ENCODE measurements at regions not wholly inside any gene's neighbourhood (a gene's known extent, or its start where the extent isn't known, plus 50 kb on each side); places are given as distances from the start of the nearest gene placed in this dataset.
"Not testable (repeated sequence)": the region's sequence is repeated elsewhere in the genome, so short reads cannot be mapped to it uniquely, and the experiment has no call there.

DNA sequence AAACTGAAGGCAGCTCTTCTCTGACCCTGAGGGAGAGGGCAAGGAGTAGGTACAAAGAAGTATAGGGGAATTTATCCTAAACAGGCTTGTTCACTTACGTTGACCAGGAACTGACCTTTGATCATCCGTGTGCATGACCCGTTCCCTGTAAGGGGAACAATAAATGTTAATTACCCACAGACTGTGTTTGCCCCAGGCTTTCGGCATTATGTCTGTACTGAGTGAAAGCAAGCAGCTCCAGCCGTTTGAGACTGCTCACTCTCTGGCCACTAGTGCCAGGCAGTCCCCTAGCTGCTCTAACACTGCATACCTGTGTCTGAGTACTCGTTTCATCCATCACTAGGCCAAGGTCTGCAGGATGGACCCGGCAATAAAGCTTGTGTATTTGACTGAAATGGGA, 1365.3 kb downstream of the NCAM2 start:
- ChIA-PET CTCF (no interaction called here), POLR2A (ENCODE audit: low non-redundant PET) (no interaction called here)
- H3K27ac ChIP-seq = no peak overlapping the region
- TF ChIP-seq CTCF (conservative IDR thresholded peaks at IDR 0.05; ENCODE audit: low read depth) = no peak
- DNase-seq (ENCODE audit: low spot score) = no peak

DNA sequence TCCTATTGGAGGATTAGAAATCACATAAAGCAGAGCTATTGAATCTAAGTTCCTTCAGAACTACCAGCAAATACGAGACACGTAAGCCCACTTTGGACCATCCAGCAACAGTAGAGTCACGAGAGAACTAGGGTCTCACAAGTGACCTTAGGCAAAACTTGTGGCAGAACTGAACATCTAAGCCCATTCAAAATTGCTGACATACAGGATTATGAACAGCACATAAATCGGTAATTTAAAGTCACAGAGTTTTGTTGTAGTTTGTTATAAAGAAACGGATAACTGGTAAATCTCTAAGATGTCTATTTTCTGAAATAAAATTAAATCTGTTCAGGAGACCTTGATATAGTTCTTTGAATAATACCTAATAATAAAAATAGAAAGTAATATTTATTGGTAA, 1366.0 kb downstream of the NCAM2 start:
- no peak for DNase-seq (ENCODE audit: low spot score)
- ChIA-PET POLR2A (ENCODE audit: low non-redundant PET) (no interaction called here), CTCF (no interaction called here)
- no peak overlapping the region for H3K27ac ChIP-seq
- TF ChIP-seq CTCF (conservative IDR thresholded peaks at IDR 0.05; ENCODE audit: low read depth) = no peak

DNA sequence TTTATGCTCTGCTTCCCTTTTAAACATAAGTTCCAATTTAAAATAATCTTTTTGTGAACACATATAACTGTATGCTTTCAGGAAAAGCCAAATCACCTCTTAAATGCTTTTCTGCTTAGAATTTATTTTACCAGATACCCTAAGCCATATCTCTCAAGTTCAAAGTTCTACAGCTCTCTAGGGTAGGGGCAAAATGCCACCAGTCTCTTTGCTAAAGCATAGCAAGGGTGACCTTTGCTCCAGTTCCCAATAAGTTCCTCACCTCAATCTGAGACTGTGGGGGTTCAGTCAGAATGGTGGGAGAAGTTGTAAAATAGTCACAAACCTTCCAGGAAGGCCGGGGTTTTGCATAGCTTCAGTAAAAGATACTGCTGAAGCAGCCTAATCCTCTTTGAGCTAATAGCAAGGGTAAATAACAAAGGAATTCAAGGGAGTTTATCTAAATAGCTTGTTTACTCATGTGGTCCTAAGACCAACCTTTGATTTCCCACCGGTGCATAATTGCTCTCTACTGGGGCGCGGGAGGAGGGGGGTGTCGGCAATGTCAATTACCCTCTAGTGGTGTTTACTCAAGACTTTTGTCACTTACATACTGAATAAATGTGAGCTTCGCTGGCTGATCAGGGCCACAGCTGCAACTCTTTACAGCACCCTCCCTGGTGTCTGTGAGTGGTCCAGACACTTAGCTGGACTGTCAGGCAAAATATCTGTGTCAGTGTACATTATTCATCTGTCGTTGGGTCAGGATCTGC, 1376.2 kb downstream of the NCAM2 start:
- ChIA-PET CTCF (no interaction called here), POLR2A (ENCODE audit: low non-redundant PET) (no interaction called here)
- DNase-seq (ENCODE audit: low spot score) = no peak
- no peak for TF ChIP-seq CTCF (conservative IDR thresholded peaks at IDR 0.05; ENCODE audit: low read depth)
- no peak overlapping the region for H3K27ac ChIP-seq

DNA sequence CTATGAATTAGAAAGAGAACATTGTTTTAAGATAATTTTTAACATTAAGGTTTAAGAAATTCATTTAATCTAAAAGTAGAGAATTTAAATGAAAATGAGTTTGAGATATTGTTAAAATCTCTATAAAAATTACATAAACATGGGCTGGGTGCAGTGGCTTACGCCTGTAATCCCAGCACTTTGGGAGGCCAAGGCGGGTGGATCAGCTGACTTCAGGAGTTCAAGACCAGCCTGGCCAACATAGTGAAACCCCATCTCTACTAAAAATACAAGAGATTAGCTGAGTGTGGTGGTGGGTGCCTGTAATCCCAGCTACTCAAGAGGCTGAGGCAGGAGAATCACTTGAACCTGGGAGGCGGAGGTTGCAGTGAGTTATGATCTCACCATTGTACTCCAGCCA, 1379.6 kb downstream of the NCAM2 start:
- H3K27ac ChIP-seq; CTCF ChIA-PET; POLR2A ChIA-PET (ENCODE audit: low non-redundant PET); DNase-seq (ENCODE audit: low spot score): not testable (repeated sequence)

GRCh38 chr21:22393324-22393723, 1395.1 kb downstream of the NCAM2 start:
- CTCF ChIA-PET = no interaction called here
- H3K27ac ChIP-seq = no peak overlapping the region
- no peak for DNase-seq (ENCODE audit: low spot score)
- no peak for TF ChIP-seq CTCF (conservative IDR thresholded peaks at IDR 0.05; ENCODE audit: low read depth)
- POLR2A ChIA-PET (ENCODE audit: low non-redundant PET) = no interaction called here

DNA sequence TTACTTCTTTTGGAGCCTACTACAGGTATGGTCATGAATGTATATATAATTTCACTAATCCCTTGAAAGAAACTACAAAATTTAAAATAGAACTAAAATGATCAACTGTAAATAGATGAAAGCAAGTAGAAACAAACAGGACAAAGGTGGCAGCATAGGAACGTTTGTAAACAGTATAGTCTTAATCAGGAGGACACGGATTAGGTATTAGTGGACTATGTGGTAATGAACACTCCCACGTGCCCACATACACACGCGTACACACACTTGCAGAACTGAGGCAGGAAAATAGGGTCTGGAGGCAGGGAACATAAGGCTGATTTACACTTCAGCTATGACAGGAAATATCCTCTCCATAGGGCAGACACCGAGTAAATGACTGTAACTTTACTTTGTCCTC, 1397.8 kb downstream of the NCAM2 start:
- ChIA-PET POLR2A (ENCODE audit: low non-redundant PET) (no interaction called here), CTCF (no interaction called here)
- no peak for DNase-seq (ENCODE audit: low spot score)
- TF ChIP-seq CTCF (conservative IDR thresholded peaks at IDR 0.05; ENCODE audit: low read depth) = no peak
- H3K27ac ChIP-seq = no peak overlapping the region

DNA sequence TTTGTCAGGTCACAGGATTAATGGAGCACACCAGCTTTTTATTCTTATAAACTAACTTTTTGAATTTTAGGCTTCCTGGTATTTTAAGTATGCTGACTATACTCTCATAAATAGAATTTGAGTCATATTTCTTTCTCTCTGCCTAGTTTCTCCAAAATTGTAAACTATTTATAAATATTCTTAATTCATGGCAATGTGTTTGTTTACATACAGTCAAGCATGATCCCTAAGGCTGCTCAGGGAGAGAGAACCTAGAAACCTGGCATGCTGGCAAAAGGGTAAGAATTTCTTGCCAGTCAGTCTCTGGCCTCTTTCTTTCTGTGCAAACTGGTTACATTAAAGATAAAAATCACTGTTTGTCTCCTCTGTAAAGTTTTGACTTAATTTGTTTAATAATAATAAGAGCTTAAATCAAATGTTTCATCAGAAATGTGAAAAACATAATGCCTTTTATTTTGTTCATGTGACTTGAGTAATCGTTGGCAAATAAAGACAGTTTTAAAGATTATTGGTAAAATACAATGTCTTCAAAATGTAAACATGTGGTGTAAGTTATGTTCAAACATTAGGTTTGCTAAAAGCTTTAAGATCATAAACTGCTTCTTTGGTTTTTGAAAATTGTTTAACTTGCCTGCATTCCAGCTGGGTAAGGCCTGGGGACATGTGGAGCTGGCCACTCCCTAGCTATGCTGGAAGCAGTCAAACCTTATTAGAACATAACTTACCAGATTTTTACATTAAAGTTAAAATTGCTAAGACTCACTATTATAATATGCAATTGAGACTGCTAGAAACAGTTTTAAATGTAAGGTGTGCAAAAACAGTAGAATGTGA, 1401.7 kb downstream of the NCAM2 start:
- POLR2A ChIA-PET (ENCODE audit: low non-redundant PET) = no interaction called here
- CTCF ChIA-PET = interaction anchor here (0.8 kb wide), 1 partner anchor 23 kb away, joined by 3 read pairs; no protein-coding TSS in a partner anchor
- no peak overlapping the region for H3K27ac ChIP-seq
- DNase-seq (ENCODE audit: low spot score) = no peak
- no peak for TF ChIP-seq CTCF (conservative IDR thresholded peaks at IDR 0.05; ENCODE audit: low read depth)
